ENCODE measurements at regions not wholly inside any gene's neighbourhood (a gene's known extent, or its start where the extent isn't known, plus 50 kb on each side); places are given as distances from the start of the nearest gene placed in this dataset.

DNA sequence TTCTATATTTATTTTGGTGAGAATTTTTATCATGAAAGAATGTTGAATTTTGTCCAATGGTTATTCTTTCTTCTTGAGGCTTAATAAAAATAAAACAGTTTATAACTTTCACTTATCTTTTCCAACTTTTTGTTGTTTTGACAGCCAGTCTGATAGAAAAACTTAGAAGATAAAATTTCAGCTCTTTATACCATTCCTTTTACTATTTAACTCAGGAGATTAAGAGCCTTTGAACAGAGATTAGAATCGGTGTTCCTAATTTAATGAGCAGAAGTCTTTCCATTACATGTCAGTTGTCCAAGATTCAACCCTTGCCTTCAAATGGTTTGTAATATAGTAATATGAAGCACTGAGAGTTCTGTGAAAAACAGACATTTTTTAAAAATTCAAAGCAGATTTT is 97.8 kb upstream of the SEC61G start:
- no peak for DNase-seq

GRCh38 chr7:54857294-54857693 is 98.3 kb upstream of the SEC61G start:
- no peak for DNase-seq

DNA sequence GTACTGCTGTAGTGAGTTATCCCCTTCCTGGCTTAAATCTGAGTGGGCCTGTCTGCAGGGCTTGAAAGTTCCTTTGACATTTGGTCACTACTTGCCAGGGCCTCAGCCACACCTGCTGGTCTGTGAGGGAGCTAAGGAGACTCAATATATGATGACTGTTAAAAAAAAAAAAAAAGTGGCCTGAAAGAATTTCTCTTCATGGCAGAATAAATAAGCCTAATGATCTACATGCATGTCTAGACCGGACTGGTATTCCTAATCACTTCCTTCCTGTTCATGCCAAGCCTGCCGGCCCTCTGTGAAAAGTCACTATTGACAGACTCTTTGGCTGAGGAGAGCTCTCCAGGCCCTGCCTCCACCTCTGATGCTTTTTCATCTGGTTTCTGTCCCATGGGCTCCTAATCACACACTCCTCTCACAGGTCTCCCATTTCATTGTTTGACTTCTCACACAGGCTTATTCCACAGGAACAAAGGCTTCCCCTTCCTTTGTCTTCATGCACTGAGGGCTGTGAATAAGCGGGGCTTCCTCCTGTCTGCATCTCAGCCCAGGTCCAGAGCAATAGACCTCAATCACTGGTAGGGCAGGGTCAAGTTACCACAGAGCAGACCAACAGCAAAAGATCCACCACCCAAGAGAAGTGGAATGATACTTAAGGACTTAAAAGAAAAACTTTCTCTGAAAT is 99.1 kb upstream of the SEC61G start:
- DNase-seq = no peak

GRCh38 chr7:54859066-54859465 is 100.1 kb upstream of the SEC61G start:
- DNase-seq = no peak

- no peak for DNase-seq
Observed at GRCh38 chr7:54859545-54859944, 100.5 kb upstream of the SEC61G start.

GRCh38 chr7:54860003-54860775 is 101.2 kb upstream of the SEC61G start:
- DNase-seq = no peak

GRCh38 chr7:54860843-54861242 is 101.8 kb upstream of the SEC61G start:
- no peak for DNase-seq

- no peak for DNase-seq
Observed at GRCh38 chr7:54864663-54865062, 105.7 kb upstream of the SEC61G start.

DNA sequence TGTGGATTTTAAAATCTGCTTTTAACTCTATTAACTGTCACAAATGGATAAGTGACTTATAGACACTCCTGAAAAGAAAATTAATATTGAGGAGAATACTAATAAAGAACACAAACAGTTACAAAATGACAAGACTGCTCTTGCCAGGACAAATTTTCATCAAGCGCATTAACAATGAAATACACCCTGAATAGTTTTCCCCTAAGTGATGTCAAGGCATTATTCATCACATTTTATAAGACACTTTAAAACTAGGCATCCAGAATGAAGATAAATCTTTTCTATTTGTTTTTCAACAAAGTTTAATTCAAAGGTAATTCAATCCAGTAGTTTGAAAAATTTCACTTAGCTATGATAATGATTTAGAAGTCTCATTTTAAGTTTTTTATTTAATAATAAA is 110.5 kb upstream of the SEC61G start:
- DNase-seq = no peak

DNA sequence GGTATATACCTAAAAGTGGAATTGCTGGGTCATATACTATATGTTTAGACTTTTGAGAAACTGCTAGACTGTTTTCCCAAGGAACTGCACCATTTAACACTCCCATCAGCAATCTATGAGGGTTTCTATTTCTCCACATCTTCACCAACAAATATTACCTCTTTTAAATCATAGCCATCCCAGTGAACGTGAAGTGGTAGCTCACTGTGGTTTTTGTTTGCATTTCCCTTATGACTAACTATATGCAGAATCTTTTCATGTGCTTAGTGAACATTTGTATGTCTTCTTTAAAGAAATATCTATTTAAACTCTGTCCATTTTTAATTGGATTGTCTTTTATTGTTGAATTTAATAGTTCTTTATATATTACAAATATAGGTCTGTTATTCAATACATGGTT is 115.8 kb upstream of the SEC61G start:
- no peak for DNase-seq

DNA sequence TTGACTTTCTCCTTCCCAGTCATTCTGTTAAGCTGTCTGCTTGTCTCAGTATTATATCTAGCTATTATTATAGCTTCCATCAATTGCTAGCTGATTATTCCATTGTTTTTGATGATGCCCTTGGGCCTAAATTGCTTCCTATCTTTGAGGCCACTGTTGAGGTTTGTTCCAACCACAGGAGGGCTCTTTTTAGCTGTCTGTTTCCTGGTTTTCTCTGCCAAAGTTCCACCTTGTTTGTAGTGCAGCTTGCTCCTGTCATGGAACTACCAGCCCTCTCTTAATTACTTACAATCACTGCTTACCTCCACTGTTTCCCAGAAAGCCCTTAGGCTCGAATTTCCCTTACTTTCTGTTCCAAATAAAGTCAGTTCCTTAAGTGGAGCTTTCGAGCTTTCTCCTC is 118.7 kb upstream of the SEC61G start:
- DNase-seq = no peak

GRCh38 chr7:54878339-54878738 is 119.3 kb upstream of the SEC61G start:
- DNase-seq = no peak

- no peak for DNase-seq
Observed at GRCh38 chr7:54879776-54880175, 120.8 kb upstream of the SEC61G start.

DNA sequence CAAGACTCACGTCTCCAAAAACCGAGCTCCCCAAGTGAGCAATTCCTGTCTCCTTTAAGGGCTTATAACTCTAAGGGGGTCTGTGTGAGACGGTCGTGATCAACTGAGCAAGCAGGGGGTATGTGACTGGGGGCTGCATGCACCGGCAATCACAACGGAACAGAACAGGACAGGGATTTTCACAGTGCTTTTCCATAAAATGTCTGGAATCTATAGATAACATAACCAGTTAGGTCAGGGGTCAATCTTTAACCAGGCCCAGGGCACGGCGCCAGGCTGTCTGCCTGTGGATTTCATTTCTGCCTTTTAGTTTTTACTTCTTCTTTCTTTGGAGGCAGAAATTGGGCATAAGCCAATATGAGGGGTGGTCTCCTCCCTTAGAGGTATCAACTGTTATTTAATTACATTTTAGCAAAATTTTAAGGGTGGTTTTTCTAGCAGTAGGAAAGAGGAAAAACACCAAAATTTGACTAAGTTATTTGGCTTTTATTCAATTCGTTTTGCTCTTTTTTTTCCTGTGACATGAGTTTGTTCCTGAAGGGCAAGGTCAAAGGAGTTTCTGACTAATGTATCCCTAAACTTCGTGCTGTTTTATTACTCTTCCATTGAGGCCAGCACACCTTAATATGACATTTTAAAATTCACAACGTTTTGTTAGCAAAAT is 121.4 kb upstream of the SEC61G start:
- no peak for DNase-seq

GRCh38 chr7:54881816-54882520 is 123.0 kb upstream of the SEC61G start:
- DNase-seq = no peak

DNA sequence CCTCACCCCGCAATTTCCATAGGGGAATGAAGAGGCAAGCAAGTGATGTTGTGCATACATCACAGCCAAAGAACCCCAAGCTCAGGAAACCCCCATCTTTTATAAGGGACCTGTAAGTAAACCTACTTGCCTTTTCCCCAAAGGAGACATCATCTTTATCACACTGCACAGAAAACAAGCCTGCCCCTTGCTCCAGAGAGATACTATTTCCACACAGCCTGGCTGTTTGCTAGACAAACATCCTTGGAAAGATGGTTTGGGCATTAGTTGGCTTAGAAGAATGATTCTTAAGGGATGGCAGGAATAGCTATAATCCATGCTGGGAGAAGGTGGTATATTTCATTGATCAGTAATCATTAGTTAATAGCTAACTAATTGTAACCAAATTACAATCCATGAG is 123.7 kb upstream of the SEC61G start:
- DNase-seq = no peak

- no peak for DNase-seq
Observed at GRCh38 chr7:54883576-54883975, 124.6 kb upstream of the SEC61G start.

GRCh38 chr7:54885285-54885684 is 126.3 kb upstream of the SEC61G start:
- DNase-seq = no peak

GRCh38 chr7:54888067-54888733 is 129.2 kb upstream of the SEC61G start:
- no peak for DNase-seq

DNA sequence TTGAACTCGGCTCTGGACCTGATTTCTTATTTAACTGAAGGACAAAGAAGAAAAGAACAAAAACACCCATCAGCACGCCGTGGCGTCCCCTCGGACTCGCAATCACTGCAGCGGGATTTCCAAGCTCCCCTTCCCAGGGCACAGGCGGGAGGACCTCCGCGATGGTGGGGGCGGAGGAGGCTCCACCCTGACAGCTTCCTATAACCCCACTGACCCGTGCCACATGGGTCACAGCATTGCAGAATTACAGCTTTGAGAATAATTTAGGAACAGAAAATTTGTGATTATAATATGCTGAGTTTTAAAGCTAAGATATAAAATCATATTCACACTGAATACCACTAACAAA is 129.7 kb upstream of the SEC61G start:
- no peak for DNase-seq

DNA sequence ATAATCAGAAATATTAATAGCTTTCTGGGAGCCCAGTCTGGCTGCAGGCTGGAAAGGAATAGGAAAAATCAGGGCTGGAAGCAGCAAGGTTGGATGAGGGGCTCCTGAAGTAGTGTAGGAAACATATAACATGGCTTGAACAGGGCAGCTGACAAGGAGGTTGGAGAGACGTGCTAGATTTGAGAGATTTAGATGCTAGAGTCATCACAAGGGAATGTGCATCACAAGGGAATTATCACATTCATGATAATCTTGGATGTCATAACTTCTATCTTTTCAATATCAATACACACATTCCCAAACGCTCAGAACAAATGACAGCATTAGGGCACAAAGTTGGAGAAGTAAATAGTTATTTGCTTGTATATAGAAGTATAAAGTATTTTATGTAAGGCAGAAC is 120.9 kb upstream of the EGFR start:
- no peak for DNase-seq

- no peak for DNase-seq
Observed at GRCh38 chr7:54898659-54899340, 120.0 kb upstream of the EGFR start.

Measured in CD4-positive, alpha-beta T cell treated with Interleukin-15 for 1 hour (primary cell).